OCI-LY1 (cell line): ENCODE measurements at regions not wholly inside any gene's neighbourhood (a gene's known extent, or its start where the extent isn't known, plus 50 kb on each side); places are given as distances from the start of the nearest gene placed in this dataset.

Source experiments
- EZH2 ChIP-seq: fragments of 200-600 bp; sonication (generic), shearing (Covaris generic); IDR thresholded peaks from 2 replicates; pipeline ENCODE4 v1.8.0; 2017; ENCODE audit warnings: borderline replicate concordance, mixed run types, mild to moderate bottlenecking, antibody characterized with exemption, low read length, moderate library complexity, mixed read lengths
- TF ChIP-seq, protein P1 (sequence below): fragments of 200-600 bp; sonication (generic), shearing (Covaris generic); IDR thresholded peaks from 2 replicates; pipeline ENCODE4 v1.5.1; 2017; ENCODE audit warnings: mild to moderate bottlenecking, antibody characterized with exemption, low read length, moderate library complexity, mixed read lengths

GRCh38 chr7:133139801-133140200 is 57.9 kb upstream of the CHCHD3 start:
- TF ChIP-seq, protein P1, sequence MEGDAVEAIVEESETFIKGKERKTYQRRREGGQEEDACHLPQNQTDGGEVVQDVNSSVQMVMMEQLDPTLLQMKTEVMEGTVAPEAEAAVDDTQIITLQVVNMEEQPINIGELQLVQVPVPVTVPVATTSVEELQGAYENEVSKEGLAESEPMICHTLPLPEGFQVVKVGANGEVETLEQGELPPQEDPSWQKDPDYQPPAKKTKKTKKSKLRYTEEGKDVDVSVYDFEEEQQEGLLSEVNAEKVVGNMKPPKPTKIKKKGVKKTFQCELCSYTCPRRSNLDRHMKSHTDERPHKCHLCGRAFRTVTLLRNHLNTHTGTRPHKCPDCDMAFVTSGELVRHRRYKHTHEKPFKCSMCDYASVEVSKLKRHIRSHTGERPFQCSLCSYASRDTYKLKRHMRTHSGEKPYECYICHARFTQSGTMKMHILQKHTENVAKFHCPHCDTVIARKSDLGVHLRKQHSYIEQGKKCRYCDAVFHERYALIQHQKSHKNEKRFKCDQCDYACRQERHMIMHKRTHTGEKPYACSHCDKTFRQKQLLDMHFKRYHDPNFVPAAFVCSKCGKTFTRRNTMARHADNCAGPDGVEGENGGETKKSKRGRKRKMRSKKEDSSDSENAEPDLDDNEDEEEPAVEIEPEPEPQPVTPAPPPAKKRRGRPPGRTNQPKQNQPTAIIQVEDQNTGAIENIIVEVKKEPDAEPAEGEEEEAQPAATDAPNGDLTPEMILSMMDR: no peak
- TF ChIP-seq EZH2: no peak
